ENCODE measurements at regions not wholly inside any gene's neighbourhood (a gene's known extent, or its start where the extent isn't known, plus 50 kb on each side); places are given as distances from the start of the nearest gene placed in this dataset.

DNA sequence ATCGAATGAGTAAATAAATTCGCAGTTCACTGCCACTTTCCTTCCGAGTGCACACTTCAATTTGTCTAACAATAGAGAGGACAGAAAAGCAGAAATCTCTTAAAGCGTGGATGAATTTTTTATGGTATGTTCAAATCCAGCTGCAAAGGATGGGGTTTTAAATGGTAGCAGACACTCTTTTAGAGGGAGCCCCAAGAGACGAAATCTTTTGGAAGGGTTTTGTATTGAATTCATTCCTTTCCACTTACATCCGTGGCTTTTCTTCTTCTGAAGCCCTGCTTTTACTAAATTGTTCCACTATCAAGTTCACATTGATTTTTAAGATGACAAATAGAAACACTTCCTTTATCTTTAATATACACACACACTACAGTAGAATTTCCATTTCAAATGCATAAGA, 680.7 kb downstream of the NR4A2 start:
- H3K9ac ChIP-seq (ENCODE audit: low read length) = no peak overlapping the region
- no peaks in the 10 kb centered on the region for H3K4me1 ChIP-seq (ENCODE audit: control insufficient read depth, insufficient read depth, low read length)
- H3K36me3 ChIP-seq (ENCODE audit: control insufficient read depth, insufficient read depth, low read length) = no peaks in the 10 kb centered on the region
- H3K4me3 ChIP-seq (ENCODE audit: low read depth, low read length) = no peak overlapping the region
- no peaks in the 10 kb centered on the region for H3K27me3 ChIP-seq (ENCODE audit: control insufficient read depth, insufficient read depth, low read length)
- H3K9me3 ChIP-seq (ENCODE audit: control insufficient read depth, insufficient read depth, low read depth, low read length) = no peaks in the 10 kb centered on the region
- no peak overlapping the region for H3K27ac ChIP-seq (ENCODE audit: low read depth, low read length)

DNA sequence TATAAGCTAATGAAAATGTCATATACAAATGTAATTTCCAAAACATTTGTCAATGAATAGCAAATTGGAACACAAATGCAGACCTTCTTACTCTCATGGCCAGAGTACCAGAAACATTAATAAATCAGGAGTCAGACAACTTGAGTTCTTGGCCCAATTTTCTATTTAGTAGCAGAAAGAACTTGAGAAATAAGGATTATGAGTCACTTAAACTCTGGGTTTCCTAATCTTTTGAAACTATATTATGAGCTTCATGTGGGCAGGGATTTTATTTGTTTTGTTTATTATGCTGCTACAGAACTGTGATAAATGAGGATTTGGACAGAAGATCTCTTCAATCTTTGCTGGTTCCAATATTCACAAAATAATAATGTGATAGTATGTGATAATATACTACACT, 686.7 kb downstream of the NR4A2 start:
- Histone ChIP-seq H3K4me3 (ENCODE audit: low read depth, low read length) (no peak overlapping the region), H3K36me3 (ENCODE audit: control insufficient read depth, insufficient read depth, low read length) (no peaks in the 10 kb centered on the region), H3K27me3 (ENCODE audit: control insufficient read depth, insufficient read depth, low read length) (no peaks in the 10 kb centered on the region), H3K9ac (ENCODE audit: low read length) (no peak overlapping the region), H3K9me3 (ENCODE audit: control insufficient read depth, insufficient read depth, low read depth, low read length) (no peaks in the 10 kb centered on the region), H3K4me1 (ENCODE audit: control insufficient read depth, insufficient read depth, low read length) (no peaks in the 10 kb centered on the region), H3K27ac (ENCODE audit: low read depth, low read length) (no peak overlapping the region)

- no peak overlapping the region for H3K4me3 ChIP-seq (ENCODE audit: low read depth, low read length)
- no peaks in the 10 kb centered on the region for H3K27me3 ChIP-seq (ENCODE audit: control insufficient read depth, insufficient read depth, low read length)
- no peak overlapping the region for H3K9ac ChIP-seq (ENCODE audit: low read length)
- H3K27ac ChIP-seq (ENCODE audit: low read depth, low read length) = no peak overlapping the region
- no peaks in the 10 kb centered on the region for H3K4me1 ChIP-seq (ENCODE audit: control insufficient read depth, insufficient read depth, low read length)
- H3K9me3 ChIP-seq (ENCODE audit: control insufficient read depth, insufficient read depth, low read depth, low read length) = no peaks in the 10 kb centered on the region
- H3K36me3 ChIP-seq (ENCODE audit: control insufficient read depth, insufficient read depth, low read length) = no peaks in the 10 kb centered on the region
Measured at GRCh38 chr2:155643056-155643775, 689.3 kb downstream of the NR4A2 start.

GRCh38 chr2:155633887-155634570, 698.5 kb downstream of the NR4A2 start:
- Histone ChIP-seq H3K9ac (ENCODE audit: low read length) (no peak overlapping the region), H3K9me3 (ENCODE audit: control insufficient read depth, insufficient read depth, low read depth, low read length) (no peaks in the 10 kb centered on the region), H3K4me3 (ENCODE audit: low read depth, low read length) (no peak overlapping the region), H3K27ac (ENCODE audit: low read depth, low read length) (no peak overlapping the region), H3K36me3 (ENCODE audit: control insufficient read depth, insufficient read depth, low read length) (no peaks in the 10 kb centered on the region), H3K4me1 (ENCODE audit: control insufficient read depth, insufficient read depth, low read length) (no peaks in the 10 kb centered on the region), H3K27me3 (ENCODE audit: control insufficient read depth, insufficient read depth, low read length) (no peaks in the 10 kb centered on the region)

- H3K27me3 ChIP-seq (ENCODE audit: control insufficient read depth, insufficient read depth, low read length) = no peaks in the 10 kb centered on the region
- no peaks in the 10 kb centered on the region for H3K36me3 ChIP-seq (ENCODE audit: control insufficient read depth, insufficient read depth, low read length)
- no peaks in the 10 kb centered on the region for H3K9me3 ChIP-seq (ENCODE audit: control insufficient read depth, insufficient read depth, low read depth, low read length)
- H3K9ac ChIP-seq (ENCODE audit: low read length) = no peak overlapping the region
- H3K27ac ChIP-seq (ENCODE audit: low read depth, low read length) = no peak overlapping the region
- H3K4me1 ChIP-seq (ENCODE audit: control insufficient read depth, insufficient read depth, low read length) = no peaks in the 10 kb centered on the region
- no peak overlapping the region for H3K4me3 ChIP-seq (ENCODE audit: low read depth, low read length)
Measured at GRCh38 chr2:155633060-155633839, 699.3 kb downstream of the NR4A2 start.

DNA sequence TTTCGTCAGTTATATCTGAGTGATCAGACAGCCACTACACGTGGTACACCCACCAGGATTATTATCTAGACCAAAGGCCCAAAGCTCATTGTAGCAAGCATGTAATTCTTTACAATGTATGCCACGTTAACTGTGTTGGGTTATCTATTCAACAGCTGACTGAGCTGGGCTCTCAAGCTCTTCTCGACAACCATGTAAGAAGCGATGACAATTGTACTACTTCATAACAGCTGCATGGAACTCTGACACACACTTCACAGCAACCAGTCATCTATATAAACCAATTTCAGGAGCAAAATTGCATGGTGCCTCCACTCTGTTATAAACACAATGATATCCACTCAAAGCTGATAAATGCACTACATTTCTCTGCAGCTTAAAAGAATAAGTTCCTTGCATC, 701.8 kb downstream of the NR4A2 start:
- no peak overlapping the region for H3K4me3 ChIP-seq (ENCODE audit: low read depth, low read length)
- no peaks in the 10 kb centered on the region for H3K4me1 ChIP-seq (ENCODE audit: control insufficient read depth, insufficient read depth, low read length)
- no peak overlapping the region for H3K9ac ChIP-seq (ENCODE audit: low read length)
- no peaks in the 10 kb centered on the region for H3K36me3 ChIP-seq (ENCODE audit: control insufficient read depth, insufficient read depth, low read length)
- no peaks in the 10 kb centered on the region for H3K27me3 ChIP-seq (ENCODE audit: control insufficient read depth, insufficient read depth, low read length)
- no peaks in the 10 kb centered on the region for H3K9me3 ChIP-seq (ENCODE audit: control insufficient read depth, insufficient read depth, low read depth, low read length)
- no peak overlapping the region for H3K27ac ChIP-seq (ENCODE audit: low read depth, low read length)

DNA sequence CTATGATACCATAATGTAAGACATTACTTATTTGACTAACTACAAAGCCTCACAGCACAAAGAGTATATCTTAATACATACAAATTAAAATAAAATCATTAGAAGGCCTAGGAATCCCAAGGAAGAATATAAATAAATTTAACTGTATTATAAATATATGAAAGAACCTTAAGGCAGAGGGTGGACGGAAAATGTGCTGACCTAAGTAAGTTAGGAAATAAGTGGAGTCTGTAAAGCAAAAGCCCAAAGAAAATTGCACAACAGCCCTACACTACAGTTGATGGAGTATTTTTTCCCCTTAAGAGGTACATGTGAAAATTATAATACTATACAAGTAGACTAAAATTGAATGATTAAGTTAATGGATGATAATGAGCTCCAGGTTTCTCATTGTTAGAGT, 710.1 kb downstream of the NR4A2 start:
- H3K36me3 ChIP-seq (ENCODE audit: control insufficient read depth, insufficient read depth, low read length) = no peaks in the 10 kb centered on the region
- no peak overlapping the region for H3K27ac ChIP-seq (ENCODE audit: low read depth, low read length)
- H3K9me3 ChIP-seq (ENCODE audit: control insufficient read depth, insufficient read depth, low read depth, low read length) = no peaks in the 10 kb centered on the region

GRCh38 chr2:155600914-155601760, 731.4 kb downstream of the NR4A2 start:
- Histone ChIP-seq H3K9ac (ENCODE audit: low read length) (no peak overlapping the region), H3K36me3 (ENCODE audit: control insufficient read depth, insufficient read depth, low read length) (no peaks in the 10 kb centered on the region), H3K9me3 (ENCODE audit: control insufficient read depth, insufficient read depth, low read depth, low read length) (no peaks in the 10 kb centered on the region), H3K27me3 (ENCODE audit: control insufficient read depth, insufficient read depth, low read length) (no peaks in the 10 kb centered on the region), H3K27ac (ENCODE audit: low read depth, low read length) (no peak overlapping the region), H3K4me1 (ENCODE audit: control insufficient read depth, insufficient read depth, low read length) (no peaks in the 10 kb centered on the region), H3K4me3 (ENCODE audit: low read depth, low read length) (no peak overlapping the region)

More for the DNA sequence above, 710.1 kb downstream of the NR4A2 start:
- no peaks in the 10 kb centered on the region for H3K4me1 ChIP-seq (ENCODE audit: control insufficient read depth, insufficient read depth, low read length)
- H3K27me3 ChIP-seq (ENCODE audit: control insufficient read depth, insufficient read depth, low read length) = no peaks in the 10 kb centered on the region
- H3K4me3 ChIP-seq (ENCODE audit: low read depth, low read length) = no peak overlapping the region
- H3K9ac ChIP-seq (ENCODE audit: low read length) = no peak overlapping the region

DNA sequence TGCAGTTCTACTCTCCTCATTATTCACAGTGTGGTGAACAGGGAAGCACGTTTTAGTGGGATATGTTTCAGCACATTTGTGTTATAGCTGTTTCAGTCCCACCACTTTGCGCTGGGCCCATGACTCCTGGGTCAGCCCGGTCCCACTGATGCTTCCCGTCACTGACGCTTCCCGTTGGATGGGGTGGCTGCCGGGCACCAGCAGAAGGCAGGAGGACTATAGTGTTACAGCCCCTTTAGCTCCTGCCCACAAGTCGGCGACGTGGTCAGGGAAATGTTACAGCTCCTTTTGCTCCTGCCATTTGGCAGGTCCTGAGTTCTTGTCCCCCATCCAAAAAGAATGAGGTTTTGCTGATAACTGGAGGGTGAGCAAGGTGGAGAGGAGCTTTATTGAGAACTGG, 732.2 kb downstream of the NR4A2 start:
- no peaks in the 10 kb centered on the region for H3K9me3 ChIP-seq (ENCODE audit: control insufficient read depth, insufficient read depth, low read depth, low read length)
- no peak overlapping the region for H3K9ac ChIP-seq (ENCODE audit: low read length)
- H3K4me3 ChIP-seq (ENCODE audit: low read depth, low read length) = no peak overlapping the region
- H3K36me3 ChIP-seq (ENCODE audit: control insufficient read depth, insufficient read depth, low read length) = no peaks in the 10 kb centered on the region
- no peaks in the 10 kb centered on the region for H3K27me3 ChIP-seq (ENCODE audit: control insufficient read depth, insufficient read depth, low read length)
- H3K4me1 ChIP-seq (ENCODE audit: control insufficient read depth, insufficient read depth, low read length) = no peaks in the 10 kb centered on the region
- H3K27ac ChIP-seq (ENCODE audit: low read depth, low read length) = no peak overlapping the region

GRCh38 chr2:155599834-155600233, 732.7 kb downstream of the NR4A2 start:
- H3K9ac ChIP-seq (ENCODE audit: low read length) = no peak overlapping the region
- no peaks in the 10 kb centered on the region for H3K9me3 ChIP-seq (ENCODE audit: control insufficient read depth, insufficient read depth, low read depth, low read length)
- no peak overlapping the region for H3K27ac ChIP-seq (ENCODE audit: low read depth, low read length)
- no peaks in the 10 kb centered on the region for H3K36me3 ChIP-seq (ENCODE audit: control insufficient read depth, insufficient read depth, low read length)
- H3K4me1 ChIP-seq (ENCODE audit: control insufficient read depth, insufficient read depth, low read length) = no peaks in the 10 kb centered on the region
- H3K27me3 ChIP-seq (ENCODE audit: control insufficient read depth, insufficient read depth, low read length) = no peaks in the 10 kb centered on the region
- H3K4me3 ChIP-seq (ENCODE audit: low read depth, low read length) = no peak overlapping the region
